HG03571 (cell line): ENCODE measurements at regions not wholly inside any gene's neighbourhood (a gene's known extent, or its start where the extent isn't known, plus 50 kb on each side); places are given as distances from the start of the nearest gene placed in this dataset.
A peak's percentile ranks its signal among the peaks of the same experiment; 100 is the strongest.

ENCODE experiments used
- ATAC-seq: cut with Tn5 transposase; IDR thresholded peaks from one replicate; pipeline ENCODE4 v1.9.1; 2021; ENCODE audit not compliant: unreplicated experiment

DNA sequence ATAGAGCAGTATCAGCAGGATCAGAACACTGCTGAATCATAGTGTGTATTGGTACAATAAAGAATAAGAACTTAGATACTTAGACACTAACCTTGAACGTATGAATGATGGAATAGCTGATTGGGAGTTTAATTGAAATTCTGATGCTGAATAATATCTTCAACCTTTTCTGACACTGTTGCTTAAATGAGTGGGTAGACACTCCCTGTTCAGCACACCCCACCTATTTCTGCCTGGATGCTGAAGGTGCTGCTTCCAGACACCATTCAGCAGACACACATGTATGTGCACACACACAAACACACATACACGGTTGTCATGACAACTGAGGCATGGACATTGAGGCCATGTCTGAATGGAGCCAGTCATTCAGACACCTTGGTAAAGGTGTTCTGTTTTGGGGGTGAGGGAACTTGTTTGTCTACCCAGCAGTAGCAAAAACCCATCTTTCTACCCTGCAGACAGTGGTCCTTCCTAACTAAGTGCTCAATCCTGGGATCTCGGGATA, 54.3 kb downstream of the TMEM215 start:
- ATAC-seq: no peak

DNA sequence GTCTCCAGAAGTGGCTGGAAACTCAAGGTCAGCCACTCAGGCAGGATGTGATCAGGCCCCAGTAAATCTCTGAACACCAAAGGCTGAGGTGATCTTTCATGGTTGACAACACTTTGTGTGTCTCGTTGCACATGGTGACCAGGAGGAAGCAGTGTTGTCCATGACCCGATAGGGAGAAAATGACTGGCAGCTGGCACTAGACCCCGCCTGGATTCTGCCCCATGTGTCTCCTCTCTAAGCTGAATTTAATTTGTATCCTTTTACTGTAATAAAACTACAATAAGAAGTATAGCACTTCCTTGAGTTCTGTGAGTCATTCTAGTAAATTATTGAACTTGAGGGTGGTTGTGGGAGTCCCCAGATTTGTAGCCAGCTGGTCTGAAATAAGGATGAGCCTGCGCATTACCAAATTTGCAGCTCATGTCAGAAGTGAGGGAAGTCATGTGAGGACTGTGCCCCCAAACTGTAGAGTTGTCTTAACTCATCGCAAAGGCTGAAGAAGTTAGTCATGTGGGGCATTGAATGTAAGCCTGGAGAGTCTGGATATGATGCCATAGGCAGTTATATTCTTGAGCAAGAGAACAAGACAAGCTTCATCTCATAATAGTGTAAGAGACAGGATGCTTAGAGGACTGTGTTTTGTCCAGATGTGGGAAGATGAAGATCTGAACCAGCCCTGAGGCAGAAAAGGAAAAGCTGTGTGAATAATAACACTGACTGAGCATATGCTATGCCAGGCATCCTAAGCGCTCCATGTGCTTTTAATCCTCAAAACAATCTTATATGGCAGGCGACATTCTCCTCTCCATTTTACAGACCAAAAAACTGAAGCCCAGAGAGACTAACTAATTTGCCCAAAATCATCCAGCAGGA, 55.9 kb downstream of the TMEM215 start:
- ATAC-seq: peak; percentile 82

DNA sequence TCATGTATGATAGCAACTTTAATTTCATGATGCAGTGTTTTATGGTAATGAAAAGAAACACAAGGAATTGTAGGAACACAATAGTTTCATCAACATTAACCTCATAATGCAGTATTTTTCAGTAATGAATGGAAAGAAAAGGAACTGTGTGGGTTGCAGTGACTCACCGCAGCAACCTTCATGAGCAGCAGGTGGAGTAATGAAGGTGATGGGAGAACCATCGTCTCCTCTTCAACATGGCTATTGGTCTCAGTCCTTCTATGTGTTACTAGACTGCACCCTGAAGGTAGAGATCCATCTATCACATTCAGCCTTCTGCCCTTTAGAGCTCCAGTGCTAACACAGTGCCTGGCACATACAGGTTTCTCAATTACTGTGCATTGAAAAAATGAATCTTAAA, 58.0 kb downstream of the TMEM215 start:
- no peak for ATAC-seq

DNA sequence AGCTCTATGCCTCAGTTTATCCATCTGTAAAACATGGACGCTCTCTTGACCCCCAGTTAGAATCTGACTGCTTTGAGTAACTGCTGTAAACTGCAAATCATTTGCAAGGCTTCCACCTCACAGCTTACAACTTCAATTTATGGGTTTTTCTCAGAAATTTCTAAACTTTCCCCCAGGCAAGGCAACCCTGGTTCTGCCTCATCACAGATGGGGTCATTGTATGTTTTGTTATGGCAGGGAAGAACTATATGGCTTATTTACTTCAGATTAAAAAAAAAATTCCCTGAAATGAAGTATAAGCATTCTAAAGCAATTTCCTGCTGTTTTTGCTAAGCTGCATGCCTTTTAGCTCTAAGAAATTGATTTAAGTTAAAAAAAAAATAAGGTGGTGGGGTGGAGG, 60.0 kb downstream of the TMEM215 start:
- ATAC-seq: no peak

DNA sequence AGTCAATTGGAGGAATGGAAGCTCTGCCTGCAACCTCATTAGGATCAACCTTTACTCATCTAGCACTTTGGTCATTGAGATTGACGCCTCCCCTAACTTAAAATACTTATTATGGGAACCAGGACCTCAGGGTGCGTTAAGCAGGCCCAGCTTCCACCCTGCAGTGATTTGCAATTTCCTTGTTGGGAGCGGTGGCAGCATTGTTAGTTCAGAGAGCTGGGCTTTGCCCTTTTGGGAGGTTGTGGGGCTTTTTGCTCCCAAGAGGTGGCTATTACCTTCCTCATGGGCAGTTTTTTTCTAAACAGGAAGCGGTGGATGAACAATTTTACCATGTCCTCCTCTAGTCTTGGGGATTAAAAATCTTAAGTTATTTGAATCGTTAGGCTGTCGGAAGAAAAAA, 60.9 kb downstream of the TMEM215 start:
- no peak for ATAC-seq

DNA sequence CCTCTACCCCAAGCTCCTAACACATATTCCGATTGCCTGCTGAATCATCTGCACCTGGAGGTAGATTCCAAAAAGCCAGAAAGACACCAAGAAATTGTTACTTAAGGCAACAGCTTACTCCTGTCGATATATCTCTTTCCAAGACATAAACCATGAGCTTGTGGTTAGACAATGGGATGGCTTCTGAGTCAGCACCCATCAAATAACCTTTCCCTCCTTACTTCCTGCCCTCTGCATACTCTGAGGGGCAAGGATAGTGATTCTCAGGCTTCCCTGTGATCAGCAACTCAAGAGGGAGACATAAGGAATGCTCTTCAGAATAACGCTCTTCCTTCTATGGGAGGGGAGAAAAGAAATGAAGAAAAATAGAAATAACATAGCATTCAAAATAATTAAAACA, 70.9 kb downstream of the TMEM215 start:
- no peak for ATAC-seq

DNA sequence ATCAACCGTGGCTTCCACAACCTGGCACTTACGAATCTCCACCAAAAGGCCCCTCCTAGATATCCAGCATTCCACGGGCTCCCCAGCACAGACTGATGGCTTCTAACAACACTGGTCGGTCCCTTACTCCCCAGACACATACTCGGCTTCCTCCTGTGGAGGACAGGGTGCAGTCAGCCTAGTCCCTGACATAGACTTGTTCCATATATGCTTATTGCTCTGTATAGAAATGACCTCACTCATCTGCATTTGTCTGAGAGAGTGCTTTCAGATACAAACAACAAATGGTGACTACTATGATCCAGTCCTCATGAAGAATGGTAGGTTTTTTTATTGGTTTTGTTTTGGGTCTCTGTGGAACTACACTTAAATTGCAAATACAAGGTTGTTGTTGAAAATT, 72.4 kb downstream of the TMEM215 start:
- no peak for ATAC-seq

DNA sequence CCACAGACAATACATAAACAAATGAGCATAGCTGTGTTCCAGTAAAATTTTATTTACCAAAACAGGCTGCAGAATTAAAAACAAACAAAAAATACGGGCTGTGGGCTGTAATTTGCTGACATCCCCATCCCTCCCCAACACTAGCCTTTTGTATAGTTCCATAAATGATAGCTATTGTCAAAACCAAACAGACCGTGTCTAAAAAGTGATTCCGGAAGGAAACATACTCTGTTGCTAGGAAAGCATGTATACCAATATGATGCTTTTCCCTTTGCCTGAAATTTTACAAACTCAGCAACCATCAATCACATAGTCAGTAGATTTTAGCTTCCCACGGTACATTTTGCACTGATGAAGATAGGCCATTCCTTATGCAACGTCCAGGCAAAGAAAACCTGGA, 80.0 kb downstream of the TMEM215 start:
- ATAC-seq: no peak

DNA sequence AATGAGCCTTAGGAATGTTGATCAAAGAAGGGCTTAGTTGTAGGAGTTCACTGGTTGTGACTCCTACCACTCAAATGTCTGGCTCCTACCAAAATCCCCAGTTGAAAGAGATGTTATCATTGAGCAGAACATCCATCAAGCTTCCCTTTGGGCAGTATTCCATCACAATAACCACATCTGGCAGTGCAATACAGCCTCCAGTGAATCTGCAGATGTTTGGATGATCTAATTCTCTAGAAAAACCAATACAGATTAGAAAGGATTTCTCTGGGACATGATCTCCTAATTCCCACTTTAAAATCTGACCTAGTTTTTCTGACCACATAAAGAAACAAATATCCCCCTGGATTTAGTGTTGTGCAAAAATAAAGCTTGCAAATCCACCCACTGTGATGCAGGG, 81.6 kb downstream of the TMEM215 start:
- no peak for ATAC-seq

DNA sequence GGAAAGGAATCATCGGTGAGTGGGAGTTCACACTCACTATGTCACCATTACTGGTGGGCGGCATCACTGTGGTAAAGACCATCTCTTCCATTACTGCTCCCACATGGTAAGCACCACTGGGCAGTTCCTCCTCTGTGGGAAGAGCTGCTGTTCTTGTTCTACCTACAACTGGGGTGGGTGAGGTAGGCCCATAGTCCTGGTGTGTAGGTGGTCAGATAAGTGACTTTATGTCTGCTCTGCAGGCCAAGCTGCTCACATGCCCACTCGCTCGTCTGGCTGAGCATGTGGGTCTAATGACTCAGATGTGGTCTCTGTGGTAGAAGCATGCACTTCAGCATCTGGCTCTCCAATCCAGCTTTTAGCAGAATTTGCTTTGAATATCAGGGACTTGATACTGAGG, 82.9 kb downstream of the TMEM215 start:
- ATAC-seq: no peak

DNA sequence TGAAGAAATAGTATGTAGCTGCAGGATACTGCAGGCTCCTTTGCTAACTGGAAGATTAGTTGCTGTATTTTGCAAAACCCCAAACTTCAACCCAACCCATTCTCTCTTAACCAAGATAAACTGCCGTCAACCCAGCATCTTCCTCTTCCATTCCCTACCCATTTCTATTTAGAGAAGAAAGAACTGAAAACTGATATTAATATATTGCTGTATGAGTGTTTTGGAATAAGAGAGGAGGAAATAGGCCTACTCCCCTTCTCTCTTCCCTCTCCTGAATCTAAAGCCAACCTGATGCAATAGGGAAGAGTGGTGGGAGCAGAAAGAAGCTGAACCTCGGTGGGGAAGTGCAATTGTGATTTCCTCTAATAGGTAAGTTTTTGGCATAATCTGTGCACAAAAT, 83.7 kb downstream of the TMEM215 start:
- ATAC-seq: no peak

DNA sequence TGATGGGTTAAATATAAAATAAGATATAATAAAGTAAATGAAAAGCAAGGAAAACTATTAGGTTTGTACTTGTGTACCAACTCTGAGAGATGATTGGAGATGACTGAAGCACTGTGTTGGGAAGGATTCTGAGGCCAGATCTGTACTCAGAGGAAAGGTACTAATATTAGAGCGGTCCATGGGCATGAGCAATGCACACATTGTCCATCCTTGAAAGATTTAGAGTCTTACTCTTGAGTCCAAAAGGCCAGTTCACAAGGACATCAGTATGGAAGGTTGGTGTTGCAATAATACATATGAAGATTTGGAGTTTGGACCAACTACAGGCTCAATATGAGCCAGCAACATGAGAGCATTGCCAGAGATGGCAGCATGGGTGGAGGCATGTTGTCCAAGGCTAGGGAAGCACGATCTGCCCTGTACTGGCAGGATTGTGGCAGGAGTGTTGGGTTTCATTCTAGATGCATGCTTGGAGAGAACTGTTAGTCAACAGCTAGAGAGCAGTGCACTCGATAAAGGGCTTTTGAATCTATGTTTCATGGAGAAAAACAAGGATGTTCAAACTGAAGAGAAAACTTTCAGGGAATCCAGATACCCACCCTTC, 84.4 kb downstream of the TMEM215 start:
- ATAC-seq: no peak

DNA sequence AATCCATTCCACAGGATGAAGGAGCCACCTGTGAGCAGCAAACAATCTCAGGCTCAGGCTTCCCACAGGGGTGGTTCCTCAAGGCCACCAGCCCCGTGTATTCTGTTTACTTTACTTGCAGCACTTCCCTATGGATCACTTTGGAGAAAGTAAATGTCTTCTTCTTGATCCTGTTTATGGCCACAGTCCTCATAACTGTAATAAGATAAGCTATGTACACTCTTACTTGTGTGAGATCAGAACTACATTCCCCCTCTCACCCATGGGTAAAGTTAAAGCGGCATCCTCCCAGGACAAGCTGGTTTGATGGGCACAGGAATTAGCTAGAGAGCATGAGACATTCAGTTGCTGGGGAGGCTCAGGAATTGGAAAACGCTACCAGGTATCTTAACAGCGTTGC, 86.1 kb downstream of the TMEM215 start:
- no peak for ATAC-seq

DNA sequence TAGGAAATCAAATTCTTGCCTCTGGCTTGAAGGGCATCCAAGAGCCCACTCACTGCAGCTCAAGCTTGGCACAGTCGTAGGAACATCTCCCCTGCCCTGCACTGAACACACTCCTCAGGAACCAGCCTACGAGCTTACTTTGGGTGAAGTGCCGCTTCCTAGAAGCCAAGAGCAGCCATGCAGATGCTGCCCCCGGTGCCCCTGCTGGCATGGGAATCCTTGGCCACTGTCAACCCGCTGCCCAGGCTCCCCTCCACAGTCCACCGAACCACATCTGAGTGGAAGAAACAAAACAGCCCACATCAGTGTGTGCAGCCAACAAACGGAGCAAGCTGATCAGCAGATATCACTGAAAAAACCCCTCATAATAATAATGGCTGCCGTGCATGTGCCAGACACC, 89.8 kb downstream of the TMEM215 start:
- no peak for ATAC-seq

DNA sequence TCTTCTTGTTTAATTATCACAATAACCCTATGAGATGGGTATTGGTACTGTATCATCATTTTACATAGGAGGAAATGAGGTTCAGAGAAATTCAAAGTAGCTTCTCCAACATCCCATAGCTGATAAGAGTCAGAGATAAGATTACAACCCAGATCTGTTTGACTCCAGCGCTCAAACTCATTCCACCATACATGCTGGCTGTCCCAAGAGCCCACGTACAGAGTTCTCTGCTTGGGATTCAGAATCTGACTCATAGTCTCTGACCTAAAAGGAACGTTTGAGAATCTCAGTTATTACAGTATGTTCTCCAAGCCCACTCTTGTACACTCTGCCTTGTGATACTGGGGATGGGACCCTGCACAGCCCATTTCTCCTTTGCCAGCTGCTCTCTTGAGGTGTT, 90.2 kb downstream of the TMEM215 start:
- no peak for ATAC-seq

DNA sequence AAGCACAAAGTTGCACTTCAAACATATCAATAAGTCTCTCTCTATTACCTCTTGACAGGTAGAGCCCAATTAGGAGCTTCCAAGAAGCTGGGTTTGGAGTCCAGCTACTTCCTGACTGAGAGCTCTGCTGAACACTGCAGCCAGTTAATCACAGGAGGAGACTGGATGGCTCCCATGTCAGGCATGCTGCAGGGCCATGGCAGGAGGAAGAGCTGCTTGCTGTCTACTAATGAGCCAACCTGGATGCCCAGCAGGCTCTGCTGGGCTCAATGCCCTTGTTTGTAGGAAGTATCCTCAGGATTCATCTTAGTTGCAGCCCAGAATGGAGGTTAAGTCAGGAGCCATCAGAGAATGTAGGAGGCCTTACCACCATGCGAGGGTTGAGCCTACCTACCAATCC, 91.9 kb downstream of the TMEM215 start:
- ATAC-seq: no peak

DNA sequence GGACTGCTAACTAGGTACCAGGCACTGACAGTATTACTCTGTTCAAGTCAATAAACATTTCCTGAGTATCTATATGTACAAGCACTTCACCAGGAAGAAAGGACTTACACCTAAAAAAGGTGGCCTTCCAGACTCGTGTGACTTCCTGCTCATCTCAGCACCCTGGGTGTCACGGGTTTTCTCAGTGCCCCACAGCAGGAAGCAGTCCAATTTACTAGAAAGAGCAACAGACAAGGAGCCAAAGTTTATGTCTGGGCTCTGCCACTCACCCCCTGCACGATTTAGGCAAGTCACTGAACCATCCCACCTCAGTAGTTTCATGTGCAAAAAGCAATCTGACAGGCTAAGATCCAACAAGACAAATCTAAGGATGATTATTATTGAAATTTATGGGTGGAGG, 92.4 kb downstream of the TMEM215 start:
- ATAC-seq: no peak

DNA sequence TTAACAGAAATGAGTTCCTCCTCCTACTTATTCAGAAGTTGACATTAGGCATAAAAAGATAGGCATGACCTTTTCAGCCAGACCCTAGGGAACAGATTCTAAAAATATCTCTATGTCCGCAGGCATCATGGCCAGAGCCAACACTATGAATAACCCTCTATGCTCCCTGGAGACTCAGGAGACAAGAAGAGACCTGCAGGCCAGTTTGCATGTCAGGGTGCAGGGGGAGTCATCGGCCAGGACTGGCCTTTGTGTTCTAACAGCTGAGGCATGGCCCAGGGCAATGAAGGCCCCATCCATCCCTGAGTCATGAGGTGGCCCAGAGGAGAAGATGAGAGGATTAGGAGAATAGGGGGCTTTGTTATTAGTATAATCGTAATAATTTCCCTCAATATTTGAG, 93.8 kb downstream of the TMEM215 start:
- no peak for ATAC-seq

DNA sequence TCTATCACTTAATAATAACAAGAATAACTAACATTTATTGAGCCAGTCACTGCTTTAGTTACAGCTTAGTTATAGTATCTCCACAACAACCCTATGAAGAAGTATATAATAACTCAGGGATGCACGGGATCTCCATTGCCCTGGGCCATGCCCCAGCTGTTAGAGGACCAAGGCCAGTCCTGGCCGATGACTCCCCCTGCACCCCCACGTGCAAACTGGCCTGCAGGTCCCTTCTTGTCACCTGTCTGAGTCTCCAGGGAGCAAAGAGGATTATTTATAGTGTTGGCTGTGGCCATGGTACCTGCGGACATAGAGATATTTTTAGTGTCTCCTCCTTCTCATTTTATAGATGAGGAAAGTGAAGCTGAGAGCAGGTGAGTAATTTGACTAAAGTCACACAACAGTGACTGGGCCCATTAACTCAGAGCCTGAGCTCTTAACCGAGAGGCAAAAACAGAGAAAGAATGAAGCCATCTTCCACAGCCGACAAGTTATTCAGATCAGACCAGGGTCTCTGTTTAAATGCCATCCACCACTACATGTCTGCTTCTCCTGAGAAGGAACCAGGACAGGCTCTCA, 94.4 kb downstream of the TMEM215 start:
- ATAC-seq: no peak

DNA sequence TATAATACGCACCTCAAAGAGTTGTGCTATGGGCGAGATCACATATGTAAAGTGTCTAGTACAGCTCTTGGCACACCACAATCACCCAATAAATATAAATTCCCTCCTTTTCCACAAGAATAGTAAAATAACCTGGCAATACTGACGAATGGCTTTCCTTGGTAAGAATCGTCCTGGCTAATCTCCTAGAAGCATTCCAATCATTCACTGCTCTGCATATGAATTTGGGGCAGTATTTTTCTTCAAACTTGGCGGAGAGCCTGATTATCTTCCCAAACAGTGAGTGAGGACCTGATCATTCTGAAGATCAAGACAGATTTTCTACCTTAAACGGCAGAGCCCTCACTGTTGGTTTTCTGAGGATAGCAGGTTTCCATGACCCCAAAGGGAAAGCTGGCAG, 96.0 kb downstream of the TMEM215 start:
- ATAC-seq: no peak

DNA sequence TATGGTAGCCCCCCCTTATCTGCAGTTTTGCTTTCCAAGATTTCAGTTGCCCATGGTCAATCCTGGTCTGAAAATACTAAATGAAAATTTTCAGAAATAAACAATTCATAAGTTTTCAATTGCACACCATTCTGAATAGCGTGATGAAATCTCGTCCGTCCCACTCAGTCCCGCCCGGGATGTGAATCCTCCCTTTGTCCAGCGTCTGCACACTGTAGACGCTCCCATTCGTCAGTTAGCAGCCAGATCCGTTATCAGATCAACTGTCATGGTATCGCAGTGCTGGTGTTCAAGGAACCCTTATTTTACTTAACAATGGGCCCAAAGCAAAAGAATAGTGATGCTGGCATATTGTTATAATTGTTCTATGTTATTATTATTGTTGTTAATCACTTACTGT, 98.6 kb downstream of the TMEM215 start:
- no peak for ATAC-seq

DNA sequence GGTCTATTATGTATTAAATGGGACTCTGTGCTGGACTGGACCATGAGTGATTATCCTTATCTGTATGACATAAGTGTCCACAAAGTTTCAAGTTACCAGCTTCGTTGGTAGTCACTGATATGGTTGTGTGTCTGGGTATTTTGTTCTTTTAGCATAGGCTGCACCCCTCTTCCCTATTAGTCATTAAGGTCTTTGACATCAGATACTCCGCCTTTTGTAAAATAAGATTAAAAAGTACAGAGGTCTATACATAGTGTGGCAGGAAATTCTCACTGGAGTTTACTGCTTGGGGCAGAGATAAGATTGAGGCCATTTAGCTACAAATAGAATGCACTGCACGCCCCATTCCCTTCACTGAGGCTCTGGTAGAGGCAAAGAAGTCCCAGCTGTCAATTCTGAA, 99.4 kb downstream of the TMEM215 start:
- no peak for ATAC-seq
